Uterus (tissue), 3 donors: ENCODE measurements at regions not wholly inside any gene's neighbourhood (a gene's known extent, or its start where the extent isn't known, plus 50 kb on each side); places are given as distances from the start of the nearest gene placed in this dataset.

Source experiments
- DNase-seq, 2 donors: peaks; one replicate each; pipeline ENCODE4 v3.0.0-alpha.2; 2019 to 2020
- H3K27ac ChIP-seq, 2 donors: fragments of 200-600 bp; sonication (generic); 1 replicate in 1 of 2; 2 replicates in 1 of 2; pipeline ENCODE4 v1.5.1; 2016 to 2018
- H3K27me3 ChIP-seq, 2 donors: fragments of 200-600 bp; sonication (generic); one replicate each; pipeline ENCODE4 v1.5.1; 2018 to 2019; ENCODE audit warnings: control low read depth in 1 of 2
- H3K36me3 ChIP-seq, 2 donors: fragments of 200-600 bp; sonication (generic); one replicate each; pipeline ENCODE4 v1.5.1; 2019; ENCODE audit warnings: control low read depth in 1 of 2
- H3K4me1 ChIP-seq, 2 donors: fragments of 200-600 bp; sonication (generic); one replicate each; pipeline ENCODE4 v1.5.1; 2018 to 2019; ENCODE audit warnings: control low read depth in 1 of 2
- H3K4me3 ChIP-seq, 2 donors: fragments of 200-600 bp; sonication (generic); 1 replicate in 1 of 2; 2 replicates in 1 of 2; pipeline ENCODE4 v1.5.1; 2018 to 2019; ENCODE audit warnings: mild to moderate bottlenecking in 1 of 2
- H3K9me3 ChIP-seq, 2 donors: fragments of 200-600 bp; sonication (generic); one replicate each; pipeline ENCODE4 v1.5.1; 2019; ENCODE audit warnings: control low read depth in 1 of 2
- POLR2A ChIP-seq, 2 donors: fragments of 450-650 bp; IDR thresholded peaks; one replicate each; pipeline ENCODE4 v1.6.1; 2016; ENCODE audit warnings: antibody characterized with exemption in 2 of 2, mild to moderate bottlenecking in 1 of 2, moderate library complexity in 1 of 2
- intact Hi-C: fragments of 100-400 bp; cut with DNase I; formaldehyde crosslinking; loops from one replicate; pipeline ENCODE4 v1.15.1; 2023; ENCODE audit warnings: low total_unique reads
- TF ChIP-seq, protein P1 (sequence below), 4 experiments: fragments of 200-600 bp in 2 of 4; fragments of 450-650 bp in 2 of 4; sonication (generic) in 2 of 4; IDR thresholded peaks; one replicate each; pipeline ENCODE4 v1.5.1; 2016 to 2019; ENCODE audit warnings: antibody characterized with exemption in 4 of 4, mild to moderate bottlenecking in 2 of 4, moderate library complexity in 1 of 4
- donor health status: DM: yes; HTN: yes; CAD: no.

- intact Hi-C loops: no loop called here
- H3K27me3 ChIP-seq: no peaks in the 10 kb centered on the region
- H3K27ac ChIP-seq: no peak overlapping the region
- H3K36me3 ChIP-seq: no peaks in the 10 kb centered on the region
- H3K4me3 ChIP-seq: no peak overlapping the region
- DNase-seq: no peak
- no peaks in the 10 kb centered on the region for H3K9me3 ChIP-seq
- TF ChIP-seq, protein P1, sequence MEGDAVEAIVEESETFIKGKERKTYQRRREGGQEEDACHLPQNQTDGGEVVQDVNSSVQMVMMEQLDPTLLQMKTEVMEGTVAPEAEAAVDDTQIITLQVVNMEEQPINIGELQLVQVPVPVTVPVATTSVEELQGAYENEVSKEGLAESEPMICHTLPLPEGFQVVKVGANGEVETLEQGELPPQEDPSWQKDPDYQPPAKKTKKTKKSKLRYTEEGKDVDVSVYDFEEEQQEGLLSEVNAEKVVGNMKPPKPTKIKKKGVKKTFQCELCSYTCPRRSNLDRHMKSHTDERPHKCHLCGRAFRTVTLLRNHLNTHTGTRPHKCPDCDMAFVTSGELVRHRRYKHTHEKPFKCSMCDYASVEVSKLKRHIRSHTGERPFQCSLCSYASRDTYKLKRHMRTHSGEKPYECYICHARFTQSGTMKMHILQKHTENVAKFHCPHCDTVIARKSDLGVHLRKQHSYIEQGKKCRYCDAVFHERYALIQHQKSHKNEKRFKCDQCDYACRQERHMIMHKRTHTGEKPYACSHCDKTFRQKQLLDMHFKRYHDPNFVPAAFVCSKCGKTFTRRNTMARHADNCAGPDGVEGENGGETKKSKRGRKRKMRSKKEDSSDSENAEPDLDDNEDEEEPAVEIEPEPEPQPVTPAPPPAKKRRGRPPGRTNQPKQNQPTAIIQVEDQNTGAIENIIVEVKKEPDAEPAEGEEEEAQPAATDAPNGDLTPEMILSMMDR (IDR thresholded peaks at IDR 0.05): no peak
- no peak for TF ChIP-seq POLR2A (IDR thresholded peaks at IDR 0.05)
- no peaks in the 10 kb centered on the region for H3K4me1 ChIP-seq
Observed at GRCh38 chr3:132261506-132261905, 55.7 kb upstream of the ACP3 start.

DNA sequence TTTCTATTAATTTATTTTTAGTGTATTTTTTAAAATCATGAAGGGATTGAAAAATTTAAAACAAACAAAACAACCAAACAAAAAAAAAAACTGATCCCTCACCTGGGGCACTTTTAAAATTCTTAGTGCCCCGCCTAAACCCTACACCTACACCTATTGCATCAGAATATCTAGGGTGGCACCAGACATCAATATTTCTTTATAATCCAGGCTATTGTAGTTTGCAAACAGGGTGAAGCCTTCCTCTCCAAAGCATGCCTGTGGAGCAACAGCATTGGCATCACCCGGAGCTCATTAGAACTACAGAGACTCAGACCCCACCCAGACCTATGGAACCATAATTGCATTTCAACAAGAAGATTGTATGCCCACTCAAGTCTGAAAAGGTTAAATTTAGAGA is 54.9 kb upstream of the ACP3 start:
- TF ChIP-seq, protein P1 (IDR thresholded peaks at IDR 0.05): no peak
- TF ChIP-seq POLR2A (IDR thresholded peaks at IDR 0.05): no peak
- Histone ChIP-seq H3K27ac (no peak overlapping the region), H3K9me3 (no peaks in the 10 kb centered on the region), H3K4me1 (no peaks in the 10 kb centered on the region), H3K4me3 (no peak overlapping the region), H3K36me3 (no peaks in the 10 kb centered on the region), H3K27me3 (no peaks in the 10 kb centered on the region)
- DNase-seq: no peak
- intact Hi-C loops: no loop called here

GRCh38 chr3:132262956-132263355 is 54.3 kb upstream of the ACP3 start:
- no peaks in the 10 kb centered on the region for H3K27me3 ChIP-seq
- H3K36me3 ChIP-seq: no peaks in the 10 kb centered on the region
- TF ChIP-seq POLR2A (IDR thresholded peaks at IDR 0.05): no peak
- TF ChIP-seq, protein P1 (IDR thresholded peaks at IDR 0.05): no peak
- DNase-seq: no peak
- H3K4me1 ChIP-seq: no peaks in the 10 kb centered on the region
- intact Hi-C loops: no loop called here
- no peak overlapping the region for H3K27ac ChIP-seq
- no peak overlapping the region for H3K4me3 ChIP-seq
- H3K9me3 ChIP-seq: no peaks in the 10 kb centered on the region

- H3K36me3 ChIP-seq: no peaks in the 10 kb centered on the region
- H3K27ac ChIP-seq: no peak overlapping the region
- no peaks in the 10 kb centered on the region for H3K4me1 ChIP-seq
- no peaks in the 10 kb centered on the region for H3K27me3 ChIP-seq
- no peak for DNase-seq
- TF ChIP-seq, protein P1 (IDR thresholded peaks at IDR 0.05): no peak
- TF ChIP-seq POLR2A (IDR thresholded peaks at IDR 0.05): no peak
- intact Hi-C loops: no loop called here
- H3K4me3 ChIP-seq: no peak overlapping the region
- no peaks in the 10 kb centered on the region for H3K9me3 ChIP-seq
Observed at GRCh38 chr3:132265028-132265427, 52.2 kb upstream of the ACP3 start.

DNA sequence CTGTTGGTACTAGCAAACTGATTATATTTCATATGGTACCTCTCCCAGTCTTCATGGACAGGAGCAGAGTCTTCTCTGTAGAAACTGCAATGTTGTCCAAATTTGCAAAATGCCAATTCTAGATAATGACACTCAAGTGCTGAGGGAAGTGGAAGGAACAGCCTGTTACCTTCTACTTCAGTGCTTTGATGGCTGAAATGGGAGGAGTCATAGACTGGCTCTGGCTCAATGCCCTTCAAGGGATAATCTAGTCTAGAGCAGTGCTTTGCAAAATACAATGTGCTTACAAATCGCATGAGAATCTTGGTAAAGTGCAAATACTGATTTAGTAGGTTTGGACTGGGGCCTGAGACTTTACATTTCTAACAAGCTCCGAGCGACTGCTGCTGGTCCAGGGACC is 51.7 kb upstream of the ACP3 start:
- intact Hi-C loops: no loop called here

More for the DNA sequence above, 51.7 kb upstream of the ACP3 start:
- no peaks in the 10 kb centered on the region for H3K27me3 ChIP-seq
- H3K36me3 ChIP-seq: no peaks in the 10 kb centered on the region
- TF ChIP-seq, protein P1 (IDR thresholded peaks at IDR 0.05): no peak
- TF ChIP-seq POLR2A (IDR thresholded peaks at IDR 0.05): no peak
- no peaks in the 10 kb centered on the region for H3K9me3 ChIP-seq
- no peak for DNase-seq
- H3K27ac ChIP-seq: no peak overlapping the region
- H3K4me1 ChIP-seq: no peaks in the 10 kb centered on the region
- H3K4me3 ChIP-seq: no peak overlapping the region
